ENCODE measurements at regions not wholly inside any gene's neighbourhood (a gene's known extent, or its start where the extent isn't known, plus 50 kb on each side); places are given as distances from the start of the nearest gene placed in this dataset.

GRCh38 chr5:4250254-4250653 is 654.6 kb downstream of the IRX1 start:
- Histone ChIP-seq H3K9ac (ENCODE audit: extremely low read depth, low read length, poor library complexity, severe bottlenecking) (no peak overlapping the region), H3K27ac (ENCODE audit: low read depth, low read length) (no peak overlapping the region), H3K27me3 (ENCODE audit: control insufficient read depth, insufficient read depth, low read length, poor library complexity, severe bottlenecking) (no peaks in the 10 kb centered on the region), H3K4me3 (ENCODE audit: low read length) (no peak overlapping the region), H3K9me3 (ENCODE audit: control insufficient read depth, low read length) (no peaks in the 10 kb centered on the region), H3K36me3 (ENCODE audit: control insufficient read depth, insufficient read depth, low read length) (no peaks in the 10 kb centered on the region), H3K4me1 (ENCODE audit: control insufficient read depth, insufficient read depth, low read length) (no peaks in the 10 kb centered on the region)
- no peak for TF ChIP-seq CTCF (conservative IDR thresholded peaks at IDR 0.05)
- WGBS, 2 experiments (ENCODE audit: insufficient coverage in 1 of 2, insufficient read length in 1 of 2), result 93 to 100% methylated on average over 2 to 4 of the region's 4 CpGs
- H3K27ac Mint-ChIP-seq, result no peak overlapping the region
- H3K36me3 Mint-ChIP-seq (ENCODE audit: low read depth), result no peaks in the 10 kb centered on the region
- DNase-seq, result no peak
- peaks cover 5% of the 10 kb centered on the region for H3K27me3 Mint-ChIP-seq (ENCODE audit: insufficient read depth)
- H3K4me1 Mint-ChIP-seq, result peaks cover 5% of the 10 kb centered on the region
- no peak overlapping the region for H3K4me3 Mint-ChIP-seq
- H3K9me3 Mint-ChIP-seq, result no peaks in the 10 kb centered on the region

GRCh38 chr5:4252385-4252784 is 656.8 kb downstream of the IRX1 start:
- H3K36me3 ChIP-seq (ENCODE audit: control insufficient read depth, insufficient read depth, low read length), result no peaks in the 10 kb centered on the region
- no peak for TF ChIP-seq CTCF (conservative IDR thresholded peaks at IDR 0.05)
- Mint-ChIP-seq H3K9me3 (no peaks in the 10 kb centered on the region), H3K27ac (no peak overlapping the region), H3K36me3 (ENCODE audit: low read depth) (no peaks in the 10 kb centered on the region), H3K27me3 (ENCODE audit: insufficient read depth) (peaks cover 5% of the 10 kb centered on the region), H3K4me3 (no peak overlapping the region), H3K4me1 (peaks cover 5% of the 10 kb centered on the region)
- no peaks in the 10 kb centered on the region for H3K4me1 ChIP-seq (ENCODE audit: control insufficient read depth, insufficient read depth, low read length)
- H3K27ac ChIP-seq (ENCODE audit: low read depth, low read length), result no peak overlapping the region
- no peak overlapping the region for H3K9ac ChIP-seq (ENCODE audit: extremely low read depth, low read length, poor library complexity, severe bottlenecking)
- WGBS, 2 experiments (ENCODE audit: insufficient coverage in 1 of 2, insufficient read length in 1 of 2), result 71 to 94% methylated on average over 1 to 4 of the region's 4 CpGs
- H3K9me3 ChIP-seq (ENCODE audit: control insufficient read depth, low read length), result no peaks in the 10 kb centered on the region
- H3K27me3 ChIP-seq (ENCODE audit: control insufficient read depth, insufficient read depth, low read length, poor library complexity, severe bottlenecking), result no peaks in the 10 kb centered on the region
- H3K4me3 ChIP-seq (ENCODE audit: low read length), result no peak overlapping the region
- DNase-seq, result no peak

- Histone ChIP-seq H3K4me1 (ENCODE audit: control insufficient read depth, insufficient read depth, low read length) (no peaks in the 10 kb centered on the region), H3K27me3 (ENCODE audit: control insufficient read depth, insufficient read depth, low read length, poor library complexity, severe bottlenecking) (no peaks in the 10 kb centered on the region), H3K9me3 (ENCODE audit: control insufficient read depth, low read length) (no peaks in the 10 kb centered on the region), H3K9ac (ENCODE audit: extremely low read depth, low read length, poor library complexity, severe bottlenecking) (no peak overlapping the region), H3K27ac (ENCODE audit: low read depth, low read length) (no peak overlapping the region), H3K36me3 (ENCODE audit: control insufficient read depth, insufficient read depth, low read length) (no peaks in the 10 kb centered on the region), H3K4me3 (ENCODE audit: low read length) (no peak overlapping the region)
- 92 to 94% methylated on average over 4 to 6 of the region's 6 CpGs for WGBS, 2 experiments (ENCODE audit: insufficient coverage in 1 of 2, insufficient read length in 1 of 2)
- no peak for DNase-seq
- no peak overlapping the region for H3K27ac Mint-ChIP-seq
- no peak for TF ChIP-seq CTCF (conservative IDR thresholded peaks at IDR 0.05)
- no peaks in the 10 kb centered on the region for H3K9me3 Mint-ChIP-seq
- peaks cover 6% of the 10 kb centered on the region for H3K27me3 Mint-ChIP-seq (ENCODE audit: insufficient read depth)
- no peaks in the 10 kb centered on the region for H3K36me3 Mint-ChIP-seq (ENCODE audit: low read depth)
- H3K4me3 Mint-ChIP-seq, result no peak overlapping the region
- no peaks in the 10 kb centered on the region for H3K4me1 Mint-ChIP-seq
Observed at GRCh38 chr5:4254736-4255135, 659.1 kb downstream of the IRX1 start.

Data from endodermal cell (in vitro differentiated cells).